HAP-1 (cell line): ENCODE measurements at regions not wholly inside any gene's neighbourhood (a gene's known extent, or its start where the extent isn't known, plus 50 kb on each side); places are given as distances from the start of the nearest gene placed in this dataset.

Experiments
- DNase-seq, 2 experiments: peaks; one replicate each; pipeline ENCODE4 v3.0.0-alpha.2; 2016 to 2020; ENCODE audit warnings: low spot score in 2 of 2
- H3K27me3 ChIP-seq: fragments of 250-450 bp; sonication (Bioruptor Pico); 2 replicates; pipeline ENCODE4 v1.5.1; 2020; ENCODE audit warnings: low read depth, mild to moderate bottlenecking, moderate library complexity
- H3K36me3 ChIP-seq: fragments of 250-450 bp; sonication (Bioruptor Pico); replicated peaks from 2 replicates; pipeline ENCODE4 v1.5.1; 2020; ENCODE audit warnings: mild to moderate bottlenecking
- H3K4me1 ChIP-seq: fragments of 250-450 bp; sonication (Bioruptor Pico); 2 replicates; pipeline ENCODE4 v1.5.1; 2020; ENCODE audit warnings: mild to moderate bottlenecking
- H3K4me3 ChIP-seq: fragments of 250-450 bp; sonication (Bioruptor Pico); 2 replicates; pipeline ENCODE4 v1.5.1; 2020; ENCODE audit warnings: mild to moderate bottlenecking, moderate library complexity
- H3K9me3 ChIP-seq: fragments of 250-450 bp; sonication (Bioruptor Pico); 2 replicates; pipeline ENCODE4 v1.5.1; 2020; ENCODE audit warnings: mild to moderate bottlenecking, moderate library complexity
- in situ Hi-C: fragments of 300-500 bp; cut with MboI; formaldehyde crosslinking; loops from 3 replicates; pipeline ENCODE4 v1.14.3; 2020; ENCODE audit warnings: low sequenced_read_pairs, inconsistent platforms, mixed read lengths

GRCh38 chr2:19846567-19846966 lies 55.2 kb downstream of the TTC32 start:
- in situ Hi-C loops, result no loop called here
- no peaks in the 10 kb centered on the region for H3K27me3 ChIP-seq

GRCh38 chr2:19846030-19846429 lies 55.8 kb downstream of the TTC32 start:
- no peak for DNase-seq
- H3K27me3 ChIP-seq, result no peaks in the 10 kb centered on the region
- H3K36me3 ChIP-seq, result no peaks in the 10 kb centered on the region
- no peak overlapping the region for H3K4me3 ChIP-seq
- in situ Hi-C loops, result no loop called here
- no peaks in the 10 kb centered on the region for H3K4me1 ChIP-seq
- no peaks in the 10 kb centered on the region for H3K9me3 ChIP-seq

More at GRCh38 chr2:19846567-19846966, 55.2 kb downstream of the TTC32 start:
- H3K36me3 ChIP-seq, result no peaks in the 10 kb centered on the region
- no peak for DNase-seq
- H3K4me3 ChIP-seq, result no peak overlapping the region
- no peaks in the 10 kb centered on the region for H3K4me1 ChIP-seq
- no peaks in the 10 kb centered on the region for H3K9me3 ChIP-seq

- in situ Hi-C loops, result no loop called here
Observed at GRCh38 chr2:19845323-19845920, 56.4 kb downstream of the TTC32 start.

GRCh38 chr2:19844750-19845149 lies 57.0 kb downstream of the TTC32 start:
- DNase-seq, result no peak
- no peaks in the 10 kb centered on the region for H3K27me3 ChIP-seq
- no peaks in the 10 kb centered on the region for H3K36me3 ChIP-seq
- no peaks in the 10 kb centered on the region for H3K9me3 ChIP-seq
- in situ Hi-C loops, result no loop called here
- no peak overlapping the region for H3K4me3 ChIP-seq
- H3K4me1 ChIP-seq, result no peaks in the 10 kb centered on the region

More at GRCh38 chr2:19845323-19845920, 56.4 kb downstream of the TTC32 start:
- DNase-seq, result no peak
- Histone ChIP-seq H3K4me1 (no peaks in the 10 kb centered on the region), H3K27me3 (no peaks in the 10 kb centered on the region), H3K9me3 (no peaks in the 10 kb centered on the region), H3K36me3 (no peaks in the 10 kb centered on the region), H3K4me3 (no peak overlapping the region)

GRCh38 chr2:19843992-19844515 lies 57.7 kb downstream of the TTC32 start:
- Histone ChIP-seq H3K4me3 (no peak overlapping the region), H3K9me3 (no peaks in the 10 kb centered on the region), H3K36me3 (no peaks in the 10 kb centered on the region), H3K27me3 (no peaks in the 10 kb centered on the region), H3K4me1 (no peaks in the 10 kb centered on the region)
- no peak for DNase-seq
- in situ Hi-C loops, result no loop called here

- no peaks in the 10 kb centered on the region for H3K27me3 ChIP-seq
- DNase-seq, result no peak
- no peaks in the 10 kb centered on the region for H3K4me1 ChIP-seq
- H3K9me3 ChIP-seq, result no peaks in the 10 kb centered on the region
- H3K4me3 ChIP-seq, result no peak overlapping the region
- no peaks in the 10 kb centered on the region for H3K36me3 ChIP-seq
- in situ Hi-C loops, result no loop called here
Observed at GRCh38 chr2:19841918-19842693, 59.7 kb downstream of the TTC32 start.

GRCh38 chr2:19839438-19839837 lies 62.3 kb downstream of the TTC32 start:
- in situ Hi-C loops, result no loop called here
- Histone ChIP-seq H3K27me3 (no peaks in the 10 kb centered on the region), H3K36me3 (no peaks in the 10 kb centered on the region), H3K9me3 (no peaks in the 10 kb centered on the region), H3K4me1 (no peaks in the 10 kb centered on the region), H3K4me3 (no peak overlapping the region)
- no peak for DNase-seq

- no peak for DNase-seq
- Histone ChIP-seq H3K27me3 (no peaks in the 10 kb centered on the region), H3K9me3 (no peaks in the 10 kb centered on the region), H3K4me1 (no peaks in the 10 kb centered on the region), H3K4me3 (no peak overlapping the region), H3K36me3 (no peaks in the 10 kb centered on the region)
- in situ Hi-C loops, result no loop called here
Observed at GRCh38 chr2:19838616-19839015, 63.2 kb downstream of the TTC32 start.

GRCh38 chr2:19837235-19837766 lies 64.5 kb downstream of the TTC32 start:
- in situ Hi-C loops, result no loop called here
- H3K4me3 ChIP-seq, result no peak overlapping the region
- no peaks in the 10 kb centered on the region for H3K9me3 ChIP-seq
- H3K27me3 ChIP-seq, result no peaks in the 10 kb centered on the region
- H3K36me3 ChIP-seq, result no peaks in the 10 kb centered on the region
- no peak for DNase-seq
- no peaks in the 10 kb centered on the region for H3K4me1 ChIP-seq

- Histone ChIP-seq H3K4me1 (no peaks in the 10 kb centered on the region), H3K27me3 (no peaks in the 10 kb centered on the region), H3K4me3 (no peak overlapping the region), H3K9me3 (no peaks in the 10 kb centered on the region), H3K36me3 (no peaks in the 10 kb centered on the region)
- DNase-seq, result no peak
- in situ Hi-C loops, result no loop called here
Observed at GRCh38 chr2:19835781-19836281, 66.0 kb downstream of the TTC32 start.

GRCh38 chr2:19833978-19834377 lies 67.8 kb downstream of the TTC32 start:
- H3K36me3 ChIP-seq, result no peaks in the 10 kb centered on the region
- in situ Hi-C loops, result no loop called here
- no peaks in the 10 kb centered on the region for H3K27me3 ChIP-seq
- DNase-seq, result no peak
- no peaks in the 10 kb centered on the region for H3K9me3 ChIP-seq
- H3K4me3 ChIP-seq, result no peak overlapping the region
- no peaks in the 10 kb centered on the region for H3K4me1 ChIP-seq

- Histone ChIP-seq H3K4me1 (no peaks in the 10 kb centered on the region), H3K4me3 (no peak overlapping the region), H3K27me3 (no peaks in the 10 kb centered on the region), H3K9me3 (no peaks in the 10 kb centered on the region), H3K36me3 (no peaks in the 10 kb centered on the region)
- in situ Hi-C loops, result no loop called here
- no peak for DNase-seq
Observed at GRCh38 chr2:19829672-19830071, 72.1 kb downstream of the TTC32 start.

- Histone ChIP-seq H3K4me3 (no peak overlapping the region), H3K9me3 (no peaks in the 10 kb centered on the region), H3K36me3 (no peaks in the 10 kb centered on the region), H3K27me3 (0 out of 2 replicates have a peak, but pooled peaks cover 3% of the 10 kb centered on the region), H3K4me1 (no peaks in the 10 kb centered on the region)
- in situ Hi-C loops, result no loop called here
- no peak for DNase-seq
Observed at GRCh38 chr2:19826874-19827273, 74.9 kb downstream of the TTC32 start.

GRCh38 chr2:19823507-19823906 lies 78.3 kb downstream of the TTC32 start:
- no peak for DNase-seq
- H3K9me3 ChIP-seq, result no peaks in the 10 kb centered on the region
- H3K4me3 ChIP-seq, result no peak overlapping the region
- H3K36me3 ChIP-seq, result no peaks in the 10 kb centered on the region
- no peaks in the 10 kb centered on the region for H3K4me1 ChIP-seq
- H3K27me3 ChIP-seq, result 0 out of 2 replicates have a peak, but pooled peaks cover 3% of the 10 kb centered on the region
- in situ Hi-C loops, result no loop called here
